Tibial nerve (tissue), 4 donors: ENCODE measurements at regions not wholly inside any gene's neighbourhood (a gene's known extent, or its start where the extent isn't known, plus 50 kb on each side); places are given as distances from the start of the nearest gene placed in this dataset.

Source experiments
- DNase-seq, 2 donors: peaks; one replicate each; pipeline ENCODE4 v3.0.0-alpha.2; 2019; ENCODE audit warnings: low spot score in 2 of 2
- H3K27ac ChIP-seq, 4 donors: fragments of 200-600 bp; sonication (generic) in 3 of 4; one replicate each; pipeline ENCODE4 v1.5.1; 2017 to 2019; ENCODE audit warnings: mild to moderate bottlenecking in 1 of 4
- H3K27me3 ChIP-seq, 2 donors: fragments of 200-600 bp; sonication (generic) in 1 of 2; one replicate each; pipeline versions ENCODE4 v1.5.1 to v1.6.0; 2017 to 2019
- H3K36me3 ChIP-seq, 3 donors: fragments of 200-600 bp; sonication (generic); one replicate each; pipeline ENCODE4 v1.5.1; 2018 to 2019
- H3K4me1 ChIP-seq, 4 donors: fragments of 200-600 bp; sonication (generic) in 3 of 4; one replicate each; pipeline ENCODE4 v1.5.1; 2017 to 2019
- H3K4me3 ChIP-seq, 4 donors: fragments of 200-600 bp; sonication (generic) in 3 of 4; one replicate each; pipeline ENCODE4 v1.5.1; 2017 to 2019; ENCODE audit warnings: mild to moderate bottlenecking in 1 of 4, moderate library complexity in 1 of 4
- H3K9me3 ChIP-seq, 4 donors: fragments of 200-600 bp; sonication (generic) in 3 of 4; one replicate each; pipeline ENCODE4 v1.5.1; 2017 to 2019
- CTCF ChIP-seq, 5 experiments: fragments of 200-600 bp in 3 of 5; fragments of 450-650 bp in 2 of 5; sonication (generic) in 3 of 5; IDR thresholded peaks; one replicate each; pipeline ENCODE4 v1.5.1; 2016 to 2019; ENCODE audit warnings: antibody characterized with exemption in 5 of 5, mild to moderate bottlenecking in 3 of 5, moderate library complexity in 2 of 5
- EP300 ChIP-seq, 2 donors: sonication (generic); formaldehyde crosslinking; IDR thresholded peaks; one replicate each; pipeline ENCODE4 v1.6.1; 2017; ENCODE audit warnings: antibody characterized with exemption in 2 of 2, mild to moderate bottlenecking in 1 of 2
- POLR2A ChIP-seq, 2 donors: fragments of 450-650 bp; IDR thresholded peaks; one replicate each; pipeline ENCODE4 v1.6.1; 2017; ENCODE audit warnings: antibody characterized with exemption in 2 of 2, mild to moderate bottlenecking in 2 of 2, moderate library complexity in 2 of 2
- WGBS, 2 donors: methylation state at CpG; one replicate each; pipeline ENCODE4 v1.1.5; 2018; 5-methylcytosine and 5-hydroxymethylcytosine counted together

GRCh38 chr5:143466632-143467031, 63.1 kb upstream of the NR3C1 start:
- 95 to 100% methylated on average over 1 of the region's 1 CpG for WGBS, 2 donors
- no peak for TF ChIP-seq CTCF (IDR thresholded peaks at IDR 0.05)
- TF ChIP-seq POLR2A (IDR thresholded peaks at IDR 0.05), result no peak
- TF ChIP-seq EP300 (IDR thresholded peaks at IDR 0.05), result no peak

GRCh38 chr5:143464723-143465490, 61.4 kb upstream of the NR3C1 start:
- Histone ChIP-seq H3K4me3 (no peak overlapping the region), H3K9me3 (no peaks in the 10 kb centered on the region), H3K4me1 (no peaks in the 10 kb centered on the region), H3K27me3 (no peaks in the 10 kb centered on the region), H3K36me3 (no peaks in the 10 kb centered on the region), H3K27ac (no peak overlapping the region)
- no peak for DNase-seq
- 75 to 77% methylated on average over 1 of the region's 1 CpG for WGBS, 2 donors
- TF ChIP-seq CTCF (IDR thresholded peaks at IDR 0.05) (no peak), EP300 (IDR thresholded peaks at IDR 0.05) (no peak), POLR2A (IDR thresholded peaks at IDR 0.05) (no peak)

More at GRCh38 chr5:143466632-143467031, 63.1 kb upstream of the NR3C1 start:
- Histone ChIP-seq H3K9me3 (no peaks in the 10 kb centered on the region), H3K4me1 (no peaks in the 10 kb centered on the region), H3K36me3 (no peaks in the 10 kb centered on the region), H3K27me3 (no peaks in the 10 kb centered on the region), H3K4me3 (no peak overlapping the region), H3K27ac (no peak overlapping the region)
- DNase-seq, result no peak

- TF ChIP-seq CTCF (IDR thresholded peaks at IDR 0.05) (no peak), EP300 (IDR thresholded peaks at IDR 0.05) (no peak), POLR2A (IDR thresholded peaks at IDR 0.05) (no peak)
- no peaks in the 10 kb centered on the region for H3K27me3 ChIP-seq
- no peak for DNase-seq
- no peaks in the 10 kb centered on the region for H3K36me3 ChIP-seq
- H3K27ac ChIP-seq, result no peak overlapping the region
- peaks cover 0 to under 1% (median 0%) of the 10 kb centered on the region in 4 donors for H3K4me1 ChIP-seq
- H3K4me3 ChIP-seq, result no peak overlapping the region
- H3K9me3 ChIP-seq, result no peaks in the 10 kb centered on the region
These were observed 58.9 kb upstream of the NR3C1 start for GRCh38 chr5:143462431-143462830.

- Histone ChIP-seq H3K4me3 (no peak overlapping the region), H3K4me1 (peaks cover 0 to 5% (median 0%) of the 10 kb centered on the region in 4 donors), H3K9me3 (no peaks in the 10 kb centered on the region), H3K36me3 (no peaks in the 10 kb centered on the region), H3K27ac (no peak overlapping the region), H3K27me3 (no peaks in the 10 kb centered on the region)
- no peak for DNase-seq
- WGBS, 2 donors, result 97 to 98% methylated on average over 4 of the region's 4 CpGs
- TF ChIP-seq CTCF (IDR thresholded peaks at IDR 0.05), result no peak
- no peak for TF ChIP-seq POLR2A (IDR thresholded peaks at IDR 0.05)
- no peak for TF ChIP-seq EP300 (IDR thresholded peaks at IDR 0.05)
These were observed 55.9 kb upstream of the NR3C1 start for GRCh38 chr5:143459433-143459832.

GRCh38 chr5:143456952-143457547, 53.6 kb upstream of the NR3C1 start:
- no peak for TF ChIP-seq CTCF (IDR thresholded peaks at IDR 0.05)
- TF ChIP-seq POLR2A (IDR thresholded peaks at IDR 0.05), result no peak
- no peak for TF ChIP-seq EP300 (IDR thresholded peaks at IDR 0.05)
- no peaks in the 10 kb centered on the region for H3K36me3 ChIP-seq
- no peaks in the 10 kb centered on the region for H3K9me3 ChIP-seq
- no peak overlapping the region for H3K4me3 ChIP-seq
- peak in 1 of 2 donors; percentile 8 for DNase-seq
- WGBS, 2 donors, result 63% methylated on average over 5 of the region's 5 CpGs
- peaks cover 0 to 5% (median 0%) of the 10 kb centered on the region in 4 donors for H3K4me1 ChIP-seq
- peak overlapping the region in 1 of 4 donors; percentile 39 for H3K27ac ChIP-seq
- no peaks in the 10 kb centered on the region for H3K27me3 ChIP-seq
